IMR-90 (cell line): ENCODE measurements at regions not wholly inside any gene's neighbourhood (a gene's known extent, or its start where the extent isn't known, plus 50 kb on each side); places are given as distances from the start of the nearest gene placed in this dataset.

Source experiments
- BHLHE40 ChIP-seq: fragments of 150-350 bp; IDR thresholded peaks from 2 replicates; pipeline ENCODE4 v1.6.1; 2016; ENCODE audit warnings: mild to moderate bottlenecking, low read depth, low read length
- ELK1 ChIP-seq: fragments of 150-350 bp; IDR thresholded peaks from 2 replicates; pipeline ENCODE4 v1.6.1; 2016; ENCODE audit warnings: low read depth, mild to moderate bottlenecking, low read length, moderate library complexity, borderline replicate concordance
- FOS ChIP-seq: fragments of 150-350 bp; IDR thresholded peaks from 2 replicates; pipeline ENCODE4 v1.6.1; 2016; ENCODE audit warnings: low read depth, low read length
- NFE2L2 ChIP-seq: fragments of 150-350 bp; IDR thresholded peaks from 2 replicates; pipeline ENCODE4 v1.6.1; 2016; ENCODE audit warnings: low read depth, mild to moderate bottlenecking, low read length
- POLR2A ChIP-seq: IDR thresholded peaks from 2 replicates; pipeline ENCODE4 v1.6.1; 2012; ENCODE audit warnings: mild to moderate bottlenecking, low read depth, low read length
- RAD21 ChIP-seq: IDR thresholded peaks from 2 replicates; pipeline ENCODE4 v1.6.1; 2012; ENCODE audit warnings: low read length, improper control_type of control experiment
- RCOR1 ChIP-seq: IDR thresholded peaks from 2 replicates; pipeline ENCODE4 v1.6.1; 2012; ENCODE audit warnings: mild to moderate bottlenecking, low read length, improper control_type of control experiment; ENCODE audit not compliant: insufficient replicate concordance
- SMC3 ChIP-seq: fragments of 150-350 bp; IDR thresholded peaks from 2 replicates; pipeline ENCODE4 v1.6.1; 2016; ENCODE audit warnings: low read depth, mild to moderate bottlenecking, antibody characterized with exemption, low read length, moderate library complexity
- TF ChIP-seq, protein P1 (sequence below): conservative IDR thresholded peaks from 2 replicates; pipeline ENCODE4 v1.5.1; 2012; ENCODE audit warnings: mild to moderate bottlenecking, low read depth, low read length, improper control_type of control experiment
- TF ChIP-seq, protein P2 (sequence below): fragments of 150-350 bp; IDR thresholded peaks from 2 replicates; pipeline ENCODE4 v1.6.1; 2017; ENCODE audit warnings: mild to moderate bottlenecking, antibody characterized with exemption, low read length, low read depth

DNA sequence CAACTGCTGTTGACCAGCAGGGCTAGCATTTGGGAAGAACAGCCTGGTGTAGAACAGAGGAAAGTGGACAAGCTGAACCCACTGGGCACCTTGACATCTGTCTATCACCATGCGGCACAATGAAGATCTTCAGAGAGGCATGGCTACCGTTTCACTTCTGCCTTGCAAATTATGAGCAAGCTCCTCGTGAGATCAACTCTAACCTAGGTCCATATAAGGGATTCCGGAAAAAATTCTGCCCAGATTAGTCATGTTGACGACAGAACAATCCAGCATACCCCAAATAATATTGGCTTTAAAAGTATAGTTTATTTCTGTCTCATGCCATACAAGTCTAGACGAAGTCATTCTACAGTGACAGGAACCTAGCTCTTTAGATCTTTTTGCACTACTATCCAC, 91.6 kb upstream of the ATF7IP start:
- TF ChIP-seq, protein P1, sequence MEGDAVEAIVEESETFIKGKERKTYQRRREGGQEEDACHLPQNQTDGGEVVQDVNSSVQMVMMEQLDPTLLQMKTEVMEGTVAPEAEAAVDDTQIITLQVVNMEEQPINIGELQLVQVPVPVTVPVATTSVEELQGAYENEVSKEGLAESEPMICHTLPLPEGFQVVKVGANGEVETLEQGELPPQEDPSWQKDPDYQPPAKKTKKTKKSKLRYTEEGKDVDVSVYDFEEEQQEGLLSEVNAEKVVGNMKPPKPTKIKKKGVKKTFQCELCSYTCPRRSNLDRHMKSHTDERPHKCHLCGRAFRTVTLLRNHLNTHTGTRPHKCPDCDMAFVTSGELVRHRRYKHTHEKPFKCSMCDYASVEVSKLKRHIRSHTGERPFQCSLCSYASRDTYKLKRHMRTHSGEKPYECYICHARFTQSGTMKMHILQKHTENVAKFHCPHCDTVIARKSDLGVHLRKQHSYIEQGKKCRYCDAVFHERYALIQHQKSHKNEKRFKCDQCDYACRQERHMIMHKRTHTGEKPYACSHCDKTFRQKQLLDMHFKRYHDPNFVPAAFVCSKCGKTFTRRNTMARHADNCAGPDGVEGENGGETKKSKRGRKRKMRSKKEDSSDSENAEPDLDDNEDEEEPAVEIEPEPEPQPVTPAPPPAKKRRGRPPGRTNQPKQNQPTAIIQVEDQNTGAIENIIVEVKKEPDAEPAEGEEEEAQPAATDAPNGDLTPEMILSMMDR = no peak
- TF ChIP-seq POLR2A = no peak
- no peak for TF ChIP-seq RCOR1
- TF ChIP-seq SMC3 = no peak
- no peak for TF ChIP-seq BHLHE40
- TF ChIP-seq RAD21 = no peak
- TF ChIP-seq FOS = no peak
- TF ChIP-seq NFE2L2 = no peak
- TF ChIP-seq, protein P2, sequence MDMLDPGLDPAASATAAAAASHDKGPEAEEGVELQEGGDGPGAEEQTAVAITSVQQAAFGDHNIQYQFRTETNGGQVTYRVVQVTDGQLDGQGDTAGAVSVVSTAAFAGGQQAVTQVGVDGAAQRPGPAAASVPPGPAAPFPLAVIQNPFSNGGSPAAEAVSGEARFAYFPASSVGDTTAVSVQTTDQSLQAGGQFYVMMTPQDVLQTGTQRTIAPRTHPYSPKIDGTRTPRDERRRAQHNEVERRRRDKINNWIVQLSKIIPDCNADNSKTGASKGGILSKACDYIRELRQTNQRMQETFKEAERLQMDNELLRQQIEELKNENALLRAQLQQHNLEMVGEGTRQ = no peak
- TF ChIP-seq ELK1 = no peak
